Breast epithelium (tissue), 3 donors: ENCODE measurements at regions not wholly inside any gene's neighbourhood (a gene's known extent, or its start where the extent isn't known, plus 50 kb on each side); places are given as distances from the start of the nearest gene placed in this dataset.

Source experiments
- POLR2A ChIP-seq: fragments of 450-650 bp; IDR thresholded peaks from one replicate; pipeline ENCODE4 v1.6.1; 2016; ENCODE audit warnings: antibody characterized with exemption, mild to moderate bottlenecking, moderate library complexity
- TF ChIP-seq, protein P1 (sequence below), 3 donors: fragments of 450-650 bp; IDR thresholded peaks; one replicate each; pipeline ENCODE4 v1.5.1; 2016 to 2017; ENCODE audit warnings: antibody characterized with exemption in 3 of 3, mild to moderate bottlenecking in 3 of 3, moderate library complexity in 3 of 3

DNA sequence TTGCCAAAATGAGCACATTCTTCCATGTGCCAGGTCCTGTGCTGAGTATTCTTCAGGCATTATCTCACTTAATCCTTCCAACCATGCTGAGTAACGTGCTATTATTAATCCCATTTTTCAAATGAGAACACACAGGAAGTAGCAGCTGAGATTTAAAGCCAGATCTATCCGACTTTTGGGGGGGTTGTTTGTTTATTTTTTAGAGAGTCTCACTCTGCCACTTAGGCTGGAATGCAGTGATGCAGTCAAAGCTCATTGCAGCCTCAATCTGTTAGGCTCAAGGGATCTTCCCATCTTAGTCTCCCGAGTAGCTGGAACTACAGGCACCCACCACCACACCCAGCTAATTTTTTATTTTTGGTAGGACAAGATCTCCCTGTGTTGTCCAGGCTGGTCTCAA lies 55.5 kb upstream of the TRIM2 start:
- TF ChIP-seq POLR2A, result no peak
- TF ChIP-seq, protein P1, sequence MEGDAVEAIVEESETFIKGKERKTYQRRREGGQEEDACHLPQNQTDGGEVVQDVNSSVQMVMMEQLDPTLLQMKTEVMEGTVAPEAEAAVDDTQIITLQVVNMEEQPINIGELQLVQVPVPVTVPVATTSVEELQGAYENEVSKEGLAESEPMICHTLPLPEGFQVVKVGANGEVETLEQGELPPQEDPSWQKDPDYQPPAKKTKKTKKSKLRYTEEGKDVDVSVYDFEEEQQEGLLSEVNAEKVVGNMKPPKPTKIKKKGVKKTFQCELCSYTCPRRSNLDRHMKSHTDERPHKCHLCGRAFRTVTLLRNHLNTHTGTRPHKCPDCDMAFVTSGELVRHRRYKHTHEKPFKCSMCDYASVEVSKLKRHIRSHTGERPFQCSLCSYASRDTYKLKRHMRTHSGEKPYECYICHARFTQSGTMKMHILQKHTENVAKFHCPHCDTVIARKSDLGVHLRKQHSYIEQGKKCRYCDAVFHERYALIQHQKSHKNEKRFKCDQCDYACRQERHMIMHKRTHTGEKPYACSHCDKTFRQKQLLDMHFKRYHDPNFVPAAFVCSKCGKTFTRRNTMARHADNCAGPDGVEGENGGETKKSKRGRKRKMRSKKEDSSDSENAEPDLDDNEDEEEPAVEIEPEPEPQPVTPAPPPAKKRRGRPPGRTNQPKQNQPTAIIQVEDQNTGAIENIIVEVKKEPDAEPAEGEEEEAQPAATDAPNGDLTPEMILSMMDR (IDR thresholded peaks at IDR 0.05), result no peak
